ENCODE measurements at regions not wholly inside any gene's neighbourhood (a gene's known extent, or its start where the extent isn't known, plus 50 kb on each side); places are given as distances from the start of the nearest gene placed in this dataset.

GRCh38 chr20:52805296-52805571 lies 166.9 kb upstream of the TSHZ2 start:
- no peaks in the 10 kb centered on the region for H3K79me2 ChIP-seq (ENCODE audit: control insufficient read depth, insufficient read depth, low read length)
- ChIA-PET SMC1A (ENCODE audit: uncharacterized antibody, unreplicated experiment) (no interaction called here), POLR2A (no interaction called here), RAD21 (ENCODE audit: unreplicated experiment) (no interaction called here), CTCF (no interaction called here)
- FAIRE-seq (no peak), DNase-seq (ENCODE audit: low read depth, low spot score) (no peak), ATAC-seq (no peak)
- no TSS peak for BruUV-seq (replicated peaks)
- WGBS (ENCODE audit: insufficient coverage, insufficient replicate concordance, low lambda C conversion rate, missing lambda C conversion rate): 17% methylated on average over 4 of the region's 4 CpGs
- H2AFZ ChIP-seq (ENCODE audit: control insufficient read depth, low read depth, low read length): no peak overlapping the region
- H3K27ac ChIP-seq (ENCODE audit: control insufficient read depth, insufficient read depth): no peak overlapping the region
- intact Hi-C loops (cut with micrococcal nuclease; ENCODE audit: unreplicated experiment) (no loop called here), in situ Hi-C loops (cut with MboI) (no loop called here)
- no peak overlapping the region for H3K4me2 ChIP-seq (ENCODE audit: control insufficient read depth, insufficient read depth)
- no peaks in the 10 kb centered on the region; a peak in 1 of 4 replicates for H3K27me3 ChIP-seq (replicated peaks in 1 of 2; ENCODE audit: control insufficient read depth in 2 of 2, insufficient read depth in 2 of 2, low read length in 1 of 2)
- no peak overlapping the region for H3K9ac ChIP-seq (ENCODE audit: control insufficient read depth, insufficient read depth, low read length)
- no peak overlapping the region for H3K4me3 ChIP-seq
- H3K9me3 ChIP-seq (replicated peaks; ENCODE audit: control insufficient read depth, insufficient read depth, low read length): no peaks in the 10 kb centered on the region
- no peaks in the 10 kb centered on the region for H3K4me1 ChIP-seq (ENCODE audit: control insufficient read depth, insufficient read depth, low read length)
- no peak for TF ChIP-seq SMAD1 (IDR thresholded peaks at IDR 0.05; ENCODE audit: low read depth, partially characterized antibody)
- TF ChIP-seq, protein P1, sequence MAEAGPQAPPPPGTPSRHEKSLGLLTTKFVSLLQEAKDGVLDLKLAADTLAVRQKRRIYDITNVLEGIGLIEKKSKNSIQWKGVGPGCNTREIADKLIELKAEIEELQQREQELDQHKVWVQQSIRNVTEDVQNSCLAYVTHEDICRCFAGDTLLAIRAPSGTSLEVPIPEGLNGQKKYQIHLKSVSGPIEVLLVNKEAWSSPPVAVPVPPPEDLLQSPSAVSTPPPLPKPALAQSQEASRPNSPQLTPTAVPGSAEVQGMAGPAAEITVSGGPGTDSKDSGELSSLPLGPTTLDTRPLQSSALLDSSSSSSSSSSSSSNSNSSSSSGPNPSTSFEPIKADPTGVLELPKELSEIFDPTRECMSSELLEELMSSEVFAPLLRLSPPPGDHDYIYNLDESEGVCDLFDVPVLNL (IDR thresholded peaks at IDR 0.05; ENCODE audit: low read depth, low read length): no peak
- TF ChIP-seq, protein P2, sequence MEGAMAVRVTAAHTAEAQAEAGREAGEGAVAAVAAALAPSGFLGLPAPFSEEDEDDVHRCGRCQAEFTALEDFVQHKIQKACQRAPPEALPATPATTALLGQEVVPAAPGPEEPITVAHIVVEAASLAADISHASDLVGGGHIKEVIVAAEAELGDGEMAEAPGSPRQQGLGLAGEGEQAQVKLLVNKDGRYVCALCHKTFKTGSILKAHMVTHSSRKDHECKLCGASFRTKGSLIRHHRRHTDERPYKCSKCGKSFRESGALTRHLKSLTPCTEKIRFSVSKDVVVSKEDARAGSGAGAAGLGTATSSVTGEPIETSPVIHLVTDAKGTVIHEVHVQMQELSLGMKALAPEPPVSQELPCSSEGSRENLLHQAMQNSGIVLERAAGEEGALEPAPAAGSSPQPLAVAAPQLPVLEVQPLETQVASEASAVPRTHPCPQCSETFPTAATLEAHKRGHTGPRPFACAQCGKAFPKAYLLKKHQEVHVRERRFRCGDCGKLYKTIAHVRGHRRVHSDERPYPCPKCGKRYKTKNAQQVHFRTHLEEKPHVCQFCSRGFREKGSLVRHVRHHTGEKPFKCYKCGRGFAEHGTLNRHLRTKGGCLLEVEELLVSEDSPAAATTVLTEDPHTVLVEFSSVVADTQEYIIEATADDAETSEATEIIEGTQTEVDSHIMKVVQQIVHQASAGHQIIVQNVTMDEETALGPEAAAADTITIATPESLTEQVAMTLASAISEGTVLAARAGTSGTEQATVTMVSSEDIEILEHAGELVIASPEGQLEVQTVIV (IDR thresholded peaks at IDR 0.05; ENCODE audit: borderline replicate concordance, partially characterized antibody): no peak
- TF ChIP-seq FOS (IDR thresholded peaks at IDR 0.05; ENCODE audit: borderline replicate concordance, extremely low read depth, insufficient read length): no peak
- TF ChIP-seq, protein P3, sequence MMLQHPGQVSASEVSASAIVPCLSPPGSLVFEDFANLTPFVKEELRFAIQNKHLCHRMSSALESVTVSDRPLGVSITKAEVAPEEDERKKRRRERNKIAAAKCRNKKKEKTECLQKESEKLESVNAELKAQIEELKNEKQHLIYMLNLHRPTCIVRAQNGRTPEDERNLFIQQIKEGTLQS (IDR thresholded peaks at IDR 0.05; ENCODE audit: borderline replicate concordance, extremely low read depth, low read depth, low read length): no peak
- no peak for TF ChIP-seq KDM1A (IDR thresholded peaks at IDR 0.05; ENCODE audit: borderline replicate concordance)
- TF ChIP-seq, protein P4, sequence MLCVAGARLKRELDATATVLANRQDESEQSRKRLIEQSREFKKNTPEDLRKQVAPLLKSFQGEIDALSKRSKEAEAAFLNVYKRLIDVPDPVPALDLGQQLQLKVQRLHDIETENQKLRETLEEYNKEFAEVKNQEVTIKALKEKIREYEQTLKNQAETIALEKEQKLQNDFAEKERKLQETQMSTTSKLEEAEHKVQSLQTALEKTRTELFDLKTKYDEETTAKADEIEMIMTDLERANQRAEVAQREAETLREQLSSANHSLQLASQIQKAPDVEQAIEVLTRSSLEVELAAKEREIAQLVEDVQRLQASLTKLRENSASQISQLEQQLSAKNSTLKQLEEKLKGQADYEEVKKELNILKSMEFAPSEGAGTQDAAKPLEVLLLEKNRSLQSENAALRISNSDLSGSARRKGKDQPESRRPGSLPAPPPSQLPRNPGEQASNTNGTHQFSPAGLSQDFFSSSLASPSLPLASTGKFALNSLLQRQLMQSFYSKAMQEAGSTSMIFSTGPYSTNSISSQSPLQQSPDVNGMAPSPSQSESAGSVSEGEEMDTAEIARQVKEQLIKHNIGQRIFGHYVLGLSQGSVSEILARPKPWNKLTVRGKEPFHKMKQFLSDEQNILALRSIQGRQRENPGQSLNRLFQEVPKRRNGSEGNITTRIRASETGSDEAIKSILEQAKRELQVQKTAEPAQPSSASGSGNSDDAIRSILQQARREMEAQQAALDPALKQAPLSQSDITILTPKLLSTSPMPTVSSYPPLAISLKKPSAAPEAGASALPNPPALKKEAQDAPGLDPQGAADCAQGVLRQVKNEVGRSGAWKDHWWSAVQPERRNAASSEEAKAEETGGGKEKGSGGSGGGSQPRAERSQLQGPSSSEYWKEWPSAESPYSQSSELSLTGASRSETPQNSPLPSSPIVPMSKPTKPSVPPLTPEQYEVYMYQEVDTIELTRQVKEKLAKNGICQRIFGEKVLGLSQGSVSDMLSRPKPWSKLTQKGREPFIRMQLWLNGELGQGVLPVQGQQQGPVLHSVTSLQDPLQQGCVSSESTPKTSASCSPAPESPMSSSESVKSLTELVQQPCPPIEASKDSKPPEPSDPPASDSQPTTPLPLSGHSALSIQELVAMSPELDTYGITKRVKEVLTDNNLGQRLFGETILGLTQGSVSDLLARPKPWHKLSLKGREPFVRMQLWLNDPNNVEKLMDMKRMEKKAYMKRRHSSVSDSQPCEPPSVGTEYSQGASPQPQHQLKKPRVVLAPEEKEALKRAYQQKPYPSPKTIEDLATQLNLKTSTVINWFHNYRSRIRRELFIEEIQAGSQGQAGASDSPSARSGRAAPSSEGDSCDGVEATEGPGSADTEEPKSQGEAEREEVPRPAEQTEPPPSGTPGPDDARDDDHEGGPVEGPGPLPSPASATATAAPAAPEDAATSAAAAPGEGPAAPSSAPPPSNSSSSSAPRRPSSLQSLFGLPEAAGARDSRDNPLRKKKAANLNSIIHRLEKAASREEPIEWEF (IDR thresholded peaks at IDR 0.05; ENCODE audit: insufficient replicate concordance, low read depth, low read length): no peak
- no peak for TF ChIP-seq TARDBP (IDR thresholded peaks at IDR 0.05; ENCODE audit: borderline replicate concordance)
- TF ChIP-seq ZNF217 (IDR thresholded peaks at IDR 0.05): no peak
- H3K36me3 ChIP-seq (ENCODE audit: control insufficient read depth in 2 of 2, insufficient read depth in 2 of 2, low read length in 1 of 2): no peaks in the 10 kb centered on the region
- H4K20me1 ChIP-seq (ENCODE audit: control insufficient read depth, insufficient read depth): no peaks in the 10 kb centered on the region

All from GM12878 (cell line).